HCT116 (cell line): ENCODE measurements at regions not wholly inside any gene's neighbourhood (a gene's known extent, or its start where the extent isn't known, plus 50 kb on each side); places are given as distances from the start of the nearest gene placed in this dataset.

ENCODE experiments used
- ATAC-seq: fragments of 200-7000 bp; cut with Tn5 transposase; 2 replicates; pipeline ENCODE4 v1.9.1; 2020; ENCODE audit warnings: mild to moderate bottlenecking, moderate library complexity
- BruUV-seq: library from RNA; stranded (reverse); fragments of 400-500 nt; replicated peaks from 2 replicates; lab custom pipeline; 2021; lab: Mats Ljungman, UMichigan
- CTCF ChIA-PET: fragments of 300-600 bp; sonication (Branson Sonifier 250); formaldehyde crosslinking; loops from one replicate; lab custom pipeline; 2021; ENCODE audit warnings: antibody characterized with exemption; lab: Charles Lee
- POLR2A ChIA-PET: fragments of 300-600, 350-600 bp; sonication (Branson Sonifier 250); formaldehyde crosslinking; loops from one replicate; lab custom pipeline; 2021; ENCODE audit warnings: antibody characterized with exemption; lab: Charles Lee
- RAD21 ChIA-PET, 2 experiments: fragments of 300-600 bp; sonication (Branson Sonifier 250); formaldehyde crosslinking; loops; one replicate each; lab custom pipeline; 2023; ENCODE audit warnings: low total read pairs in 2 of 2; ENCODE audit not compliant: uncharacterized antibody in 2 of 2, unreplicated experiment in 2 of 2, low non-redundant PET in 1 of 2; lab: Charles Lee
- DNase-seq: peaks from one replicate; pipeline ENCODE4 v3.0.0-alpha.2; 2010; ENCODE audit warnings: low read depth, low spot score
- H2AFZ ChIP-seq: fragments of 200-600 bp; shearing (Covaris generic), sonication (generic); 2 replicates; pipeline ENCODE4 v1.6.1; 2017; ENCODE audit warnings: low read depth, mixed run types, mixed read lengths, antibody characterized with exemption, low read length; ENCODE audit not compliant: poor library complexity, severe bottlenecking
- H3K27ac ChIP-seq: 2 replicates; pipeline ENCODE4 v1.5.1; 2012; ENCODE audit warnings: low read depth, low read length
- H3K27me3 ChIP-seq: fragments of 200-600 bp; sonication (generic); 2 replicates; pipeline ENCODE4 v1.6.1; 2016; ENCODE audit warnings: mixed run types, low read length, mixed read lengths; ENCODE audit not compliant: insufficient read depth
- H3K36me3 ChIP-seq, 2 experiments: fragments of 200-500 bp in 1 of 2; fragments of 200-600 bp in 1 of 2; sonication (Bioruptor generic) in 1 of 2; sonication (generic) in 1 of 2; 2 replicates each; pipeline versions ENCODE4 v1.5.1 to v1.6.1; 2014 to 2016; ENCODE audit warnings: low read length in 2 of 2, inconsistent platforms in 1 of 2, mixed read lengths in 1 of 2, mixed run types in 1 of 2; ENCODE audit not compliant: insufficient read depth in 2 of 2, control insufficient read depth in 1 of 2
- H3K4me1 ChIP-seq, 2 experiments: fragments of 200-600 bp in 1 of 2; sonication (generic) in 1 of 2; 2 replicates each; pipeline versions ENCODE4 v1.5.1 to v1.6.1; 2012 to 2017; ENCODE audit warnings: low read length in 2 of 2, inconsistent platforms in 1 of 2, mild to moderate bottlenecking in 1 of 2, mixed read lengths in 1 of 2, mixed run types in 1 of 2, moderate library complexity in 1 of 2; ENCODE audit not compliant: insufficient read depth in 2 of 2, control insufficient read depth in 1 of 2
- H3K4me2 ChIP-seq: fragments of 200-600 bp; sonication (generic); 2 replicates; pipeline ENCODE4 v1.6.1; 2017; ENCODE audit warnings: mixed run types, low read length, mixed read lengths
- H3K4me3 ChIP-seq, 2 experiments: fragments of 200-600 bp in 1 of 2; sonication (generic) in 1 of 2; replicated peaks in 1 of 2; 2 replicates each; pipeline ENCODE4 v1.5.1; 2011 to 2016; ENCODE audit warnings: low read length in 2 of 2, control low read depth in 1 of 2, low read depth in 1 of 2, mild to moderate bottlenecking in 1 of 2, mixed read lengths in 1 of 2, mixed run types in 1 of 2
- H3K79me2 ChIP-seq: fragments of 200-600 bp; sonication (generic); 2 replicates; pipeline ENCODE4 v1.6.1; 2017; ENCODE audit warnings: mild to moderate bottlenecking, mixed run types, low read length, moderate library complexity, mixed read lengths; ENCODE audit not compliant: insufficient read depth
- H3K9ac ChIP-seq: fragments of 200-600 bp; sonication (generic); 2 replicates; pipeline ENCODE4 v1.6.1; 2016; ENCODE audit warnings: low read length, mixed read lengths
- H3K9me2 ChIP-seq: fragments of 200-600 bp; sonication (generic), shearing (Covaris generic); 2 replicates; pipeline ENCODE4 v1.6.1; 2017; ENCODE audit warnings: mixed run types, mild to moderate bottlenecking, moderate library complexity; ENCODE audit not compliant: insufficient read depth
- H3K9me3 ChIP-seq, 2 experiments: fragments of 200-500 bp in 1 of 2; fragments of 200-600 bp in 1 of 2; sonication (Bioruptor generic) in 1 of 2; sonication (generic) in 1 of 2; 2 replicates each; pipeline ENCODE4 v1.6.1; 2014 to 2017; ENCODE audit warnings: low read length in 2 of 2, mixed read lengths in 2 of 2, inconsistent platforms in 1 of 2, low read depth in 1 of 2, mild to moderate bottlenecking in 1 of 2, mixed run types in 1 of 2, moderate library complexity in 1 of 2; ENCODE audit not compliant: control insufficient read depth in 1 of 2, insufficient read depth in 1 of 2
- H4K20me1 ChIP-seq: fragments of 200-600 bp; sonication (generic), shearing (Covaris generic); 2 replicates; pipeline ENCODE4 v1.6.1; 2017; ENCODE audit warnings: mixed run types, mild to moderate bottlenecking, moderate library complexity; ENCODE audit not compliant: insufficient read depth
- ATF3 ChIP-seq: IDR thresholded peaks from 2 replicates; pipeline ENCODE4 v1.6.1; 2012
- CBX3 ChIP-seq: IDR thresholded peaks from 2 replicates; pipeline ENCODE4 v1.6.1; 2012; ENCODE audit warnings: low read depth
- CEBPB ChIP-seq: IDR thresholded peaks from 2 replicates; pipeline ENCODE4 v1.6.1; 2012; ENCODE audit warnings: low read depth
- EGR1 ChIP-seq: IDR thresholded peaks from 2 replicates; pipeline ENCODE4 v1.6.1; 2012; ENCODE audit warnings: low read depth
- EZH2 ChIP-seq: fragments of 200-600 bp; sonication (generic); IDR thresholded peaks from 2 replicates; pipeline ENCODE4 v1.6.1; 2017; ENCODE audit warnings: antibody characterized with exemption, mixed run types
- EZH2phosphoT487 ChIP-seq: fragments of 200-600 bp; IDR thresholded peaks from 2 replicates; pipeline ENCODE4 v1.6.1; 2018; ENCODE audit warnings: antibody characterized with exemption, borderline replicate concordance
- FOSL1 ChIP-seq: IDR thresholded peaks from 2 replicates; pipeline ENCODE4 v1.6.1; 2012; ENCODE audit warnings: low read depth
- JUND ChIP-seq: IDR thresholded peaks from 2 replicates; pipeline ENCODE4 v1.6.1; 2012
- POLR2A ChIP-seq: IDR thresholded peaks from 2 replicates; pipeline ENCODE4 v1.7.0; 2011; ENCODE audit warnings: borderline replicate concordance; ENCODE audit not compliant: insufficient read depth, insufficient read length; ENCODE audit errors: extremely low read depth
- POLR2AphosphoS5 ChIP-seq: IDR thresholded peaks from 2 replicates; pipeline ENCODE4 v1.6.1; 2011; ENCODE audit warnings: mild to moderate bottlenecking, low read depth, low read length, moderate library complexity
- REST ChIP-seq: IDR thresholded peaks from 2 replicates; pipeline ENCODE4 v1.6.1; 2012; ENCODE audit warnings: low read depth
- SIN3A ChIP-seq: IDR thresholded peaks from 2 replicates; pipeline ENCODE4 v1.6.1; 2012; ENCODE audit warnings: low read depth
- SRF ChIP-seq: IDR thresholded peaks from 2 replicates; pipeline ENCODE4 v1.6.1; 2012; ENCODE audit warnings: low read depth
- ZBTB33 ChIP-seq: IDR thresholded peaks from 2 replicates; pipeline ENCODE4 v1.6.1; 2011; ENCODE audit warnings: mild to moderate bottlenecking, low read length, moderate library complexity; ENCODE audit not compliant: insufficient replicate concordance; ENCODE audit errors: extremely low read depth
- ZFX ChIP-seq: fragments of 450-650 bp; IDR thresholded peaks from 2 replicates; pipeline ENCODE4 v1.6.1; 2017
- intact Hi-C: fragments of 100-400 bp; cut with micrococcal nuclease; formaldehyde crosslinking; loops from 2 replicates; pipeline ENCODE4 v1.10.0; 2022

- H3K9ac ChIP-seq = no peak overlapping the region
- no peaks in the 10 kb centered on the region for H3K79me2 ChIP-seq
- no peaks in the 10 kb centered on the region for H3K4me1 ChIP-seq
- no peaks in the 10 kb centered on the region for H3K9me2 ChIP-seq
- DNase-seq = no peak
- H3K27me3 ChIP-seq = no peaks in the 10 kb centered on the region
- ChIA-PET RAD21 (no interaction called here), POLR2A (no interaction called here), CTCF (no interaction called here)
- no peak overlapping the region for H3K27ac ChIP-seq
- intact Hi-C loops = no loop called here
- no peaks in the 10 kb centered on the region for H3K9me3 ChIP-seq
- no peak overlapping the region for H3K4me3 ChIP-seq
- TF ChIP-seq SIN3A = no peak
- no peak for TF ChIP-seq ATF3
- no peak for TF ChIP-seq POLR2AphosphoS5
- TF ChIP-seq ZFX = no peak
- no peak for TF ChIP-seq FOSL1
- no peak for TF ChIP-seq REST
- TF ChIP-seq EZH2 = no peak
- TF ChIP-seq JUND = no peak
- no peak for TF ChIP-seq ZBTB33
- no peak for TF ChIP-seq SRF
- no peak for TF ChIP-seq CBX3
- TF ChIP-seq EZH2phosphoT487 = no peak
- TF ChIP-seq EGR1 = no peak
- TF ChIP-seq POLR2A = no peak
- TF ChIP-seq CEBPB = no peak
- no peaks in the 10 kb centered on the region for H3K36me3 ChIP-seq
- BruUV-seq = no TSS peak
- no peak overlapping the region for H3K4me2 ChIP-seq
- H2AFZ ChIP-seq = no peak overlapping the region
- H4K20me1 ChIP-seq = no peaks in the 10 kb centered on the region
- no peak for ATAC-seq
These were observed 671.5 kb downstream of the CCSER2 start for GRCh38 chr10:84999929-85000328.
